ENCODE measurements at regions not wholly inside any gene's neighbourhood (a gene's known extent, or its start where the extent isn't known, plus 50 kb on each side); places are given as distances from the start of the nearest gene placed in this dataset.

GRCh38 chr2:198523710-198524109, 719.3 kb downstream of the PLCL1 start:
- FAIRE-seq: no peak
- TF ChIP-seq CTCF (optimal IDR thresholded peaks at IDR 0.05 in 1 of 3, IDR thresholded peaks at IDR 0.05 in 1 of 3, conservative IDR thresholded peaks at IDR 0.05 in 1 of 3; ENCODE audit: extremely low read depth in 1 of 3, insufficient read depth in 2 of 3, low read length in 3 of 3) (no peak), EZH2 (IDR thresholded peaks at IDR 0.05; ENCODE audit: low read length) (no peak)
- no peak overlapping the region for H2AFZ ChIP-seq (ENCODE audit: control insufficient read depth, low read length)
- H3K4me2 ChIP-seq (ENCODE audit: control insufficient read depth, extremely low read depth, insufficient read depth, low read depth, low read length): no peak overlapping the region
- H3K27ac ChIP-seq (ENCODE audit: control insufficient read depth, insufficient read depth, low read length): no peak overlapping the region
- H4K20me1 ChIP-seq (ENCODE audit: control insufficient read depth, extremely low read depth, insufficient read depth, low read length): no peaks in the 10 kb centered on the region
- H3K4me3 ChIP-seq (ENCODE audit: control insufficient read depth in 2 of 3, extremely low read depth in 1 of 3, insufficient read depth in 2 of 3, low read depth in 1 of 3, low read length in 3 of 3): no peak overlapping the region
- H3K4me1 ChIP-seq (ENCODE audit: control insufficient read depth, extremely low read depth, insufficient read depth, low read length): no peaks in the 10 kb centered on the region
- no peak overlapping the region for H3K9ac ChIP-seq (ENCODE audit: control insufficient read depth, extremely low read depth, insufficient read depth, low read length)
- DNase-seq (ENCODE audit: low read depth, low spot score): no peak
- no peaks in the 10 kb centered on the region for H3K79me2 ChIP-seq (ENCODE audit: control insufficient read depth, insufficient read depth, low read length)
- no peaks in the 10 kb centered on the region for H3K36me3 ChIP-seq (ENCODE audit: control insufficient read depth in 2 of 2, extremely low read depth in 1 of 2, insufficient read depth in 2 of 2, low read length in 2 of 2)
- H3K9me1 ChIP-seq (ENCODE audit: control insufficient read depth, extremely low read depth, insufficient read depth, low read length): no peaks in the 10 kb centered on the region
- no peaks in the 10 kb centered on the region for H3K27me3 ChIP-seq (ENCODE audit: control insufficient read depth, extremely low read depth, insufficient read depth, low read length)
- dilution Hi-C loops (cut with MboI; ENCODE audit: extremely low pct_ligation_motif_present, low sequenced_read_pairs): no loop called here
- H3K9me3 ChIP-seq (ENCODE audit: control insufficient read depth, low read depth, low read length): no peaks in the 10 kb centered on the region

GRCh38 chr2:198518935-198519334, 714.5 kb downstream of the PLCL1 start:
- Histone ChIP-seq H2AFZ (ENCODE audit: control insufficient read depth, low read length) (no peak overlapping the region), H3K36me3 (ENCODE audit: control insufficient read depth in 2 of 2, extremely low read depth in 1 of 2, insufficient read depth in 2 of 2, low read length in 2 of 2) (no peaks in the 10 kb centered on the region), H3K9ac (ENCODE audit: control insufficient read depth, extremely low read depth, insufficient read depth, low read length) (no peak overlapping the region), H3K4me2 (ENCODE audit: control insufficient read depth, extremely low read depth, insufficient read depth, low read depth, low read length) (no peak overlapping the region), H3K79me2 (ENCODE audit: control insufficient read depth, insufficient read depth, low read length) (no peaks in the 10 kb centered on the region), H3K27ac (ENCODE audit: control insufficient read depth, insufficient read depth, low read length) (no peak overlapping the region), H3K4me1 (ENCODE audit: control insufficient read depth, extremely low read depth, insufficient read depth, low read length) (no peaks in the 10 kb centered on the region), H3K4me3 (ENCODE audit: control insufficient read depth in 2 of 3, extremely low read depth in 1 of 3, insufficient read depth in 2 of 3, low read depth in 1 of 3, low read length in 3 of 3) (no peak overlapping the region), H3K27me3 (ENCODE audit: control insufficient read depth, extremely low read depth, insufficient read depth, low read length) (no peaks in the 10 kb centered on the region), H3K9me1 (ENCODE audit: control insufficient read depth, extremely low read depth, insufficient read depth, low read length) (no peaks in the 10 kb centered on the region), H4K20me1 (ENCODE audit: control insufficient read depth, extremely low read depth, insufficient read depth, low read length) (no peaks in the 10 kb centered on the region), H3K9me3 (ENCODE audit: control insufficient read depth, low read depth, low read length) (no peaks in the 10 kb centered on the region)
- no peak for TF ChIP-seq EZH2 (IDR thresholded peaks at IDR 0.05; ENCODE audit: low read length)
- no peak for TF ChIP-seq CTCF (optimal IDR thresholded peaks at IDR 0.05 in 1 of 3, IDR thresholded peaks at IDR 0.05 in 1 of 3, conservative IDR thresholded peaks at IDR 0.05 in 1 of 3; ENCODE audit: extremely low read depth in 1 of 3, insufficient read depth in 2 of 3, low read length in 3 of 3)
- DNase-seq (ENCODE audit: low read depth, low spot score): no peak
- dilution Hi-C loops (cut with MboI; ENCODE audit: extremely low pct_ligation_motif_present, low sequenced_read_pairs): no loop called here
- FAIRE-seq: no peak

Data from keratinocyte (primary cell).